NT2/D1 (cell line): ENCODE measurements at regions not wholly inside any gene's neighbourhood (a gene's known extent, or its start where the extent isn't known, plus 50 kb on each side); places are given as distances from the start of the nearest gene placed in this dataset.

ENCODE experiments used
- SUZ12 ChIP-seq: IDR thresholded peaks from 2 replicates; pipeline ENCODE4 v1.6.1; 2011; ENCODE audit not compliant: insufficient read length, insufficient read depth; ENCODE audit errors: extremely low read depth
- YY1 ChIP-seq: IDR thresholded peaks from 2 replicates; pipeline ENCODE4 v1.6.1; 2011; ENCODE audit not compliant: insufficient read length, insufficient read depth
- ZNF274 ChIP-seq: IDR thresholded peaks from 2 replicates; pipeline ENCODE4 v1.6.1; 2011; ENCODE audit warnings: mild to moderate bottlenecking, low read depth, low read length

DNA sequence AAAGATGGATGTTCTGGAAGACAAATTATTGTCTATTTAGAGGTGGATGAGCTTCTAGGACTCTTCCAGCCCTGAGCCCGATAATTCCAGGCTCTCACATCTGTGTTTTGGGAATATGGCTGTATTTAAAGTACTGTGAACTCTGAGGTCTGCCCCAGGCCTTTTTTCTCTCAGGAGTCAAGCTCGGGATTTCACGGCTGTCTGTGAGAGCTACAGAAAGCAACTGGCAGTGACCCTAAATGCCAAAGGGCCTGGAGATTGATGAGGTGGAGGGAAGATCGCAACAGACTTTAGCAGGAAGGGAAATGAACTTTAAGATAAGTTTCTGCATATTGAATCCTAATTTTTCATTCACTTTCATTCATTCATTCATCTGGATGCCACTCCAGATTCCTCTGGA lies 51.0 kb upstream of the COL13A1 start:
- TF ChIP-seq YY1 = no peak
- TF ChIP-seq SUZ12 = no peak
- no peak for TF ChIP-seq ZNF274
